HG02642 (cell line): ENCODE measurements at regions not wholly inside any gene's neighbourhood (a gene's known extent, or its start where the extent isn't known, plus 50 kb on each side); places are given as distances from the start of the nearest gene placed in this dataset.
A peak's percentile ranks its signal among the peaks of the same experiment; 100 is the strongest.

ENCODE experiments used
- ATAC-seq: cut with Tn5 transposase; IDR thresholded peaks from one replicate; pipeline ENCODE4 v1.9.1; 2021; ENCODE audit warnings: mild to moderate bottlenecking; ENCODE audit not compliant: unreplicated experiment, poor library complexity

GRCh38 chr21:35233756-35234155 lies 184.7 kb upstream of the RUNX1 start:
- ATAC-seq, result no peak

- no peak for ATAC-seq
Measured at GRCh38 chr21:35232545-35233176, 183.6 kb upstream of the RUNX1 start.

- no peak for ATAC-seq
Measured at GRCh38 chr21:35231090-35231489, 182.0 kb upstream of the RUNX1 start.

- ATAC-seq, result no peak
Measured at GRCh38 chr21:35229290-35229689, 180.2 kb upstream of the RUNX1 start.

- peak; percentile 38 for ATAC-seq
Measured at GRCh38 chr21:35227786-35228185, 178.7 kb upstream of the RUNX1 start.

- ATAC-seq, result peak; percentile 85
Measured at GRCh38 chr21:35226968-35227744, 178.1 kb upstream of the RUNX1 start.

GRCh38 chr21:35226328-35226727 lies 177.2 kb upstream of the RUNX1 start:
- ATAC-seq, result no peak

GRCh38 chr21:35225573-35225972 lies 176.5 kb upstream of the RUNX1 start:
- no peak for ATAC-seq

GRCh38 chr21:35223480-35224156 lies 174.5 kb upstream of the RUNX1 start:
- no peak for ATAC-seq

- peak; percentile 45 for ATAC-seq
Measured at GRCh38 chr21:35222541-35222941, 173.4 kb upstream of the RUNX1 start.

- ATAC-seq, result no peak
Measured at GRCh38 chr21:35222021-35222420, 172.9 kb upstream of the RUNX1 start.

- ATAC-seq, result no peak
Measured at GRCh38 chr21:35220301-35220700, 171.2 kb upstream of the RUNX1 start.

- no peak for ATAC-seq
Measured at GRCh38 chr21:35219719-35220118, 170.6 kb upstream of the RUNX1 start.

GRCh38 chr21:35219291-35219690 lies 170.2 kb upstream of the RUNX1 start:
- ATAC-seq, result no peak

GRCh38 chr21:35217504-35218060 lies 168.5 kb upstream of the RUNX1 start:
- no peak for ATAC-seq

- no peak for ATAC-seq
Measured at GRCh38 chr21:35216996-35217395, 167.9 kb upstream of the RUNX1 start.

- no peak for ATAC-seq
Measured at GRCh38 chr21:35215870-35216269, 166.8 kb upstream of the RUNX1 start.

GRCh38 chr21:35212393-35213127 lies 163.5 kb upstream of the RUNX1 start:
- ATAC-seq, result no peak

- no peak for ATAC-seq
Measured at GRCh38 chr21:35211782-35212181, 162.7 kb upstream of the RUNX1 start.

GRCh38 chr21:35210093-35210492 lies 161.0 kb upstream of the RUNX1 start:
- ATAC-seq, result no peak
